GM23338 (cell line): ENCODE measurements at regions not wholly inside any gene's neighbourhood (a gene's known extent, or its start where the extent isn't known, plus 50 kb on each side); places are given as distances from the start of the nearest gene placed in this dataset.

Experiments
- ATAC-seq: fragments of 200-7000 bp; cut with Tn5 transposase; 3 replicates; pipeline ENCODE4 v1.9.1; 2020
- DNase-seq: peaks from one replicate; pipeline ENCODE4 v3.0.0-alpha.2; 2015; ENCODE audit warnings: low spot score
- H2AFZ ChIP-seq: fragments of 200-600 bp; sonication (generic); 2 replicates; pipeline ENCODE4 v1.8.0; 2016; ENCODE audit warnings: antibody characterized with exemption, mild to moderate bottlenecking, moderate library complexity
- H3F3A ChIP-seq: fragments of 200-600 bp; sonication (generic); replicated peaks from 2 replicates; pipeline ENCODE4 v1.8.0; 2017; ENCODE audit warnings: antibody characterized with exemption, mixed run types, low read depth
- H3K27ac ChIP-seq: fragments of 200-600 bp; sonication (generic); 2 replicates; pipeline ENCODE4 v1.6.1; 2016; ENCODE audit warnings: low read depth
- H3K27me3 ChIP-seq: fragments of 200-600 bp; sonication (generic); 2 replicates; pipeline ENCODE4 v1.8.0; 2016; ENCODE audit warnings: mild to moderate bottlenecking, mixed run types, moderate library complexity; ENCODE audit not compliant: insufficient read depth
- H3K36me3 ChIP-seq: fragments of 200-600 bp; sonication (generic); 2 replicates; pipeline ENCODE4 v1.8.0; 2016; ENCODE audit warnings: mild to moderate bottlenecking; ENCODE audit not compliant: insufficient read depth
- H3K4me1 ChIP-seq: fragments of 200-600 bp; sonication (generic); 2 replicates; pipeline ENCODE4 v1.8.0; 2016; ENCODE audit warnings: mild to moderate bottlenecking, moderate library complexity; ENCODE audit not compliant: insufficient read depth
- H3K4me2 ChIP-seq: fragments of 200-600 bp; sonication (generic); 2 replicates; pipeline ENCODE4 v1.7.1; 2017; ENCODE audit warnings: mixed run types
- H3K4me3 ChIP-seq: fragments of 200-600 bp; sonication (generic); 2 replicates; pipeline ENCODE4 v1.6.1; 2016; ENCODE audit warnings: mixed run types
- H3K79me2 ChIP-seq: fragments of 200-600 bp; sonication (generic); replicated peaks from 2 replicates; pipeline ENCODE4 v1.8.0; 2017; ENCODE audit warnings: mild to moderate bottlenecking; ENCODE audit not compliant: insufficient read depth
- H3K9me2 ChIP-seq: fragments of 200-600 bp; sonication (generic); 2 replicates; pipeline ENCODE4 v1.8.0; 2017; ENCODE audit not compliant: insufficient read depth
- H4K20me1 ChIP-seq: fragments of 200-600 bp; sonication (generic); replicated peaks from 2 replicates; pipeline ENCODE4 v1.8.0; 2017; ENCODE audit warnings: mild to moderate bottlenecking; ENCODE audit not compliant: insufficient read depth
- H3K27ac Mint-ChIP-seq: 2 replicates; pipeline ENCODE4 v1.8.0; 2020; ENCODE audit warnings: inconsistent platforms, mild to moderate bottlenecking, moderate library complexity, mixed read lengths
- H3K27me3 Mint-ChIP-seq: 3 replicates; pipeline ENCODE4 v1.8.0; 2022; ENCODE audit warnings: low read depth, mild to moderate bottlenecking, moderate library complexity, mixed read lengths, inconsistent platforms; ENCODE audit not compliant: insufficient read depth, poor library complexity
- H3K36me3 Mint-ChIP-seq: 3 replicates; pipeline ENCODE4 v1.8.0; 2021; ENCODE audit warnings: low read depth, mild to moderate bottlenecking, inconsistent platforms, moderate library complexity, mixed read lengths
- H3K4me1 Mint-ChIP-seq: 3 replicates; pipeline ENCODE4 v1.8.0; 2020; ENCODE audit warnings: mild to moderate bottlenecking, inconsistent platforms, mixed read lengths
- H3K4me3 Mint-ChIP-seq: 3 replicates; pipeline ENCODE4 v1.8.0; 2021; ENCODE audit warnings: moderate library complexity, mild to moderate bottlenecking, inconsistent platforms, mixed read lengths
- H3K9me3 Mint-ChIP-seq: 3 replicates; pipeline ENCODE4 v1.8.0; 2020; ENCODE audit warnings: moderate library complexity, mild to moderate bottlenecking, inconsistent platforms, mixed read lengths
- CREB1 ChIP-seq: fragments of 250-450 bp; sonication (Bioruptor Pico); IDR thresholded peaks from 2 replicates; pipeline ENCODE4 v1.5.0; 2020; ENCODE audit warnings: low read depth, mild to moderate bottlenecking, moderate library complexity
- EZH2 ChIP-seq: fragments of 200-600 bp; sonication (generic); IDR thresholded peaks from one replicate; pipeline ENCODE4 v1.8.0; 2017; ENCODE audit warnings: antibody characterized with exemption, mild to moderate bottlenecking, low read depth; ENCODE audit not compliant: unreplicated experiment
- JUNB ChIP-seq: IDR thresholded peaks from one replicate; pipeline ENCODE4 v1.6.1; 2016; ENCODE audit warnings: antibody characterized with exemption; ENCODE audit not compliant: unreplicated experiment
- NANOG ChIP-seq: IDR thresholded peaks from 2 replicates; pipeline ENCODE4 v1.6.1; 2016; ENCODE audit warnings: antibody characterized with exemption, borderline replicate concordance
- POLR2AphosphoS5 ChIP-seq: IDR thresholded peaks from 2 replicates; pipeline ENCODE4 v1.6.1; 2016; ENCODE audit warnings: antibody characterized with exemption, low read depth
- STAT1 ChIP-seq: IDR thresholded peaks from one replicate; pipeline ENCODE4 v1.6.1; 2016; ENCODE audit warnings: antibody characterized with exemption; ENCODE audit not compliant: unreplicated experiment
- ZNF114 ChIP-seq: fragments of 250-450 bp; sonication (Bioruptor Pico); IDR thresholded peaks from 2 replicates; pipeline ENCODE4 v1.5.0; 2020; ENCODE audit warnings: mild to moderate bottlenecking, moderate library complexity
- ZNF331 ChIP-seq: fragments of 250-450 bp; sonication (Bioruptor Pico); IDR thresholded peaks from 2 replicates; pipeline ENCODE4 v1.5.0; 2020; ENCODE audit warnings: low read depth, mild to moderate bottlenecking, moderate library complexity
- TF ChIP-seq, protein P1 (sequence below), 2 experiments: fragments of 200-600 bp in 1 of 2; sonication (generic) in 1 of 2; conservative IDR thresholded peaks; 2 replicates each; pipeline versions ENCODE4 v1.5.1 to v1.6.1; 2016 to 2017; ENCODE audit warnings: antibody characterized with exemption in 2 of 2, low read depth in 2 of 2, mild to moderate bottlenecking in 2 of 2, moderate library complexity in 1 of 2
- TF ChIP-seq, protein P2 (sequence below): fragments of 250-450 bp; sonication (Bioruptor Pico); IDR thresholded peaks from 2 replicates; pipeline ENCODE4 v1.5.0; 2020; ENCODE audit warnings: mild to moderate bottlenecking, moderate library complexity

DNA sequence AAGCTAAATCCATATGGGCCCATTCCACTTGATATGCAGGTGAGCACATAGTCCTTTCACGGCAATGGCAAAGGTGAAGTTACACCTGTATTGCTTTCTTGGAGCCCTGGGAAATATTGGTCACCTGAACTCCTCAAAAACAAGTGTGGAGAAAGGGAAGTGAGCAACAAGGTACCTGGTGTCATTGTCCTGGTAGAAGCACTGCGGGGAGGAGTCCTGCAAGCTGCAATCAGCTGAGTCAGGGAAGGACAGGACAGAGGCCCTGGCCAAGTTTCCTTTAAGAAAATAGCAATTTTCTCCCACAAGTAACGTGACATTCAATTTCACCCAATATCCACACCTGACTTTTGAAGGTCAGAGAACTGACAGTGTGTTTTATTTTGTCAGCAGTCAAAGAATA lies 389.1 kb downstream of the IRS2 start:
- H3K4me1 Mint-ChIP-seq, result peaks cover 5% of the 10 kb centered on the region; the same call in 1 of the 3 replicates
- Histone ChIP-seq H2AFZ (no peak overlapping the region), H3K27me3 (no peaks in the 10 kb centered on the region), H3K79me2 (no peaks in the 10 kb centered on the region), H3K4me3 (no peak overlapping the region), H3K9me2 (no peaks in the 10 kb centered on the region), H3K4me1 (peaks cover 8% of the 10 kb centered on the region), H3K4me2 (no peak overlapping the region), H3K36me3 (no peaks in the 10 kb centered on the region), H4K20me1 (no peaks in the 10 kb centered on the region), H3K27ac (no peak overlapping the region), H3F3A (no peaks in the 10 kb centered on the region)
- no peak overlapping the region for H3K4me3 Mint-ChIP-seq
- no peaks in the 10 kb centered on the region for H3K27me3 Mint-ChIP-seq
- ATAC-seq, result no peak
- H3K9me3 Mint-ChIP-seq, result no peaks in the 10 kb centered on the region; the same call in 1 of the 3 replicates
- TF ChIP-seq, protein P1, sequence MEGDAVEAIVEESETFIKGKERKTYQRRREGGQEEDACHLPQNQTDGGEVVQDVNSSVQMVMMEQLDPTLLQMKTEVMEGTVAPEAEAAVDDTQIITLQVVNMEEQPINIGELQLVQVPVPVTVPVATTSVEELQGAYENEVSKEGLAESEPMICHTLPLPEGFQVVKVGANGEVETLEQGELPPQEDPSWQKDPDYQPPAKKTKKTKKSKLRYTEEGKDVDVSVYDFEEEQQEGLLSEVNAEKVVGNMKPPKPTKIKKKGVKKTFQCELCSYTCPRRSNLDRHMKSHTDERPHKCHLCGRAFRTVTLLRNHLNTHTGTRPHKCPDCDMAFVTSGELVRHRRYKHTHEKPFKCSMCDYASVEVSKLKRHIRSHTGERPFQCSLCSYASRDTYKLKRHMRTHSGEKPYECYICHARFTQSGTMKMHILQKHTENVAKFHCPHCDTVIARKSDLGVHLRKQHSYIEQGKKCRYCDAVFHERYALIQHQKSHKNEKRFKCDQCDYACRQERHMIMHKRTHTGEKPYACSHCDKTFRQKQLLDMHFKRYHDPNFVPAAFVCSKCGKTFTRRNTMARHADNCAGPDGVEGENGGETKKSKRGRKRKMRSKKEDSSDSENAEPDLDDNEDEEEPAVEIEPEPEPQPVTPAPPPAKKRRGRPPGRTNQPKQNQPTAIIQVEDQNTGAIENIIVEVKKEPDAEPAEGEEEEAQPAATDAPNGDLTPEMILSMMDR (conservative IDR thresholded peaks at IDR 0.05; ENCODE audit: low read depth in 2 of 2), result no peak
- TF ChIP-seq STAT1 (no peak), JUNB (no peak), ZNF331 (CRISPR knock-in tag) (no peak), ZNF114 (CRISPR knock-in tag) (no peak), EZH2 (no peak)
- DNase-seq, result no peak
- peak overlapping the region; percentile 29; the same call in 1 of the 2 replicates for H3K27ac Mint-ChIP-seq
- no peaks in the 10 kb centered on the region for H3K36me3 Mint-ChIP-seq

DNA sequence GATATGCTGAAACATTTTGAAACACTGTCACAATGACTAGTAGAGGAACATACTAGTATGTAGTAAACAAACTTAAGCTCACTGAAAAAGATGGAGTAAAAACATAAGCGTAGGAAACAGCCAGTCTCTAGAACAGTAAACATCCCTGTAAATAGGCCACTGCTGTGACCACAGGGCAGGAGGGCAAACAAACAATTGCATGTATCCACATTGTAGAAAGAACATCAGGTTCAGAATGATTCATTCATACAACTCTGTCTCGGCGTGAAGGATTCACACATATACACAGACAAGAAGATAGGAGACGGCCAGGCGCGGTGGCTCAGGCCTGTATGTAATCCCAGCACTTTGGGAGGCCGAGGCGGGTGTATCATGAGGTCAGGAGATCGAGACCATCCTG lies 390.1 kb downstream of the IRS2 start:
- no peak for ATAC-seq
- TF ChIP-seq NANOG (no peak), CREB1 (CRISPR knock-in tag) (no peak), JUNB (no peak), POLR2AphosphoS5 (no peak), ZNF114 (CRISPR knock-in tag) (no peak), STAT1 (no peak), ZNF331 (CRISPR knock-in tag) (no peak), EZH2 (no peak)
- TF ChIP-seq, protein P1 (conservative IDR thresholded peaks at IDR 0.05; ENCODE audit: low read depth in 2 of 2), result no peak
- TF ChIP-seq, protein P2, sequence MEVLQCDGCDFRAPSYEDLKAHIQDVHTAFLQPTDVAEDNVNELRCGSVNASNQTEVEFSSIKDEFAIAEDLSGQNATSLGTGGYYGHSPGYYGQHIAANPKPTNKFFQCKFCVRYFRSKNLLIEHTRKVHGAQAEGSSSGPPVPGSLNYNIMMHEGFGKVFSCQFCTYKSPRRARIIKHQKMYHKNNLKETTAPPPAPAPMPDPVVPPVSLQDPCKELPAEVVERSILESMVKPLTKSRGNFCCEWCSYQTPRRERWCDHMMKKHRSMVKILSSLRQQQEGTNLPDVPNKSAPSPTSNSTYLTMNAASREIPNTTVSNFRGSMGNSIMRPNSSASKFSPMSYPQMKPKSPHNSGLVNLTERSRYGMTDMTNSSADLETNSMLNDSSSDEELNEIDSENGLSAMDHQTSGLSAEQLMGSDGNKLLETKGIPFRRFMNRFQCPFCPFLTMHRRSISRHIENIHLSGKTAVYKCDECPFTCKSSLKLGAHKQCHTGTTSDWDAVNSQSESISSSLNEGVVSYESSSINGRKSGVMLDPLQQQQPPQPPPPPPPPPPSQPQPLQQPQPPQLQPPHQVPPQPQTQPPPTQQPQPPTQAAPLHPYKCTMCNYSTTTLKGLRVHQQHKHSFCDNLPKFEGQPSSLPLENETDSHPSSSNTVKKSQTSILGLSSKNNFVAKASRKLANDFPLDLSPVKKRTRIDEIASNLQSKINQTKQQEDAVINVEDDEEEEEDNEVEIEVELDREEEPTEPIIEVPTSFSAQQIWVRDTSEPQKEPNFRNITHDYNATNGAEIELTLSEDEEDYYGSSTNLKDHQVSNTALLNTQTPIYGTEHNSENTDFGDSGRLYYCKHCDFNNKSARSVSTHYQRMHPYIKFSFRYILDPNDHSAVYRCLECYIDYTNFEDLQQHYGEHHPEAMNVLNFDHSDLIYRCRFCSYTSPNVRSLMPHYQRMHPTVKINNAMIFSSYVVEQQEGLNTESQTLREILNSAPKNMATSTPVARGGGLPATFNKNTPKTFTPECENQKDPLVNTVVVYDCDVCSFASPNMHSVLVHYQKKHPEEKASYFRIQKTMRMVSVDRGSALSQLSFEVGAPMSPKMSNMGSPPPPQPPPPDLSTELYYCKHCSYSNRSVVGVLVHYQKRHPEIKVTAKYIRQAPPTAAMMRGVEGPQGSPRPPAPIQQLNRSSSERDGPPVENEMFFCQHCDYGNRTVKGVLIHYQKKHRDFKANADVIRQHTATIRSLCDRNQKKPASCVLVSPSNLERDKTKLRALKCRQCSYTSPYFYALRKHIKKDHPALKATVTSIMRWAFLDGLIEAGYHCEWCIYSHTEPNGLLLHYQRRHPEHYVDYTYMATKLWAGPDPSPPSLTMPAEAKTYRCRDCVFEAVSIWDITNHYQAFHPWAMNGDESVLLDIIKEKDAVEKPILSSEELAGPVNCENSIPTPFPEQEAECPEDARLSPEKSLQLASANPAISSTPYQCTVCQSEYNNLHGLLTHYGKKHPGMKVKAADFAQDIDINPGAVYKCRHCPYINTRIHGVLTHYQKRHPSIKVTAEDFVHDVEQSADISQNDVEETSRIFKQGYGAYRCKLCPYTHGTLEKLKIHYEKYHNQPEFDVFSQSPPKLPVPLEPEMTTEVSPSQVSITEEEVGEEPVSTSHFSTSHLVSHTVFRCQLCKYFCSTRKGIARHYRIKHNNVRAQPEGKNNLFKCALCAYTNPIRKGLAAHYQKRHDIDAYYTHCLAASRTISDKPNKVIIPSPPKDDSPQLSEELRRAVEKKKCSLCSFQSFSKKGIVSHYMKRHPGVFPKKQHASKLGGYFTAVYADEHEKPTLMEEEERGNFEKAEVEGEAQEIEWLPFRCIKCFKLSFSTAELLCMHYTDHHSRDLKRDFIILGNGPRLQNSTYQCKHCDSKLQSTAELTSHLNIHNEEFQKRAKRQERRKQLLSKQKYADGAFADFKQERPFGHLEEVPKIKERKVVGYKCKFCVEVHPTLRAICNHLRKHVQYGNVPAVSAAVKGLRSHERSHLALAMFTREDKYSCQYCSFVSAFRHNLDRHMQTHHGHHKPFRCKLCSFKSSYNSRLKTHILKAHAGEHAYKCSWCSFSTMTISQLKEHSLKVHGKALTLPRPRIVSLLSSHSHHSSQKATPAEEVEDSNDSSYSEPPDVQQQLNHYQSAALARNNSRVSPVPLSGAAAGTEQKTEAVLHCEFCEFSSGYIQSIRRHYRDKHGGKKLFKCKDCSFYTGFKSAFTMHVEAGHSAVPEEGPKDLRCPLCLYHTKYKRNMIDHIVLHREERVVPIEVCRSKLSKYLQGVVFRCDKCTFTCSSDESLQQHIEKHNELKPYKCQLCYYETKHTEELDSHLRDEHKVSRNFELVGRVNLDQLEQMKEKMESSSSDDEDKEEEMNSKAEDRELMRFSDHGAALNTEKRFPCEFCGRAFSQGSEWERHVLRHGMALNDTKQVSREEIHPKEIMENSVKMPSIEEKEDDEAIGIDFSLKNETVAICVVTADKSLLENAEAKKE (CRISPR knock-in tag), result no peak

More for the DNA sequence above, 390.1 kb downstream of the IRS2 start:
- Histone ChIP-seq H4K20me1 (no peaks in the 10 kb centered on the region), H3K4me3 (no peak overlapping the region), H3K9me2 (no peaks in the 10 kb centered on the region), H3K27ac (no peak overlapping the region), H3K27me3 (no peaks in the 10 kb centered on the region), H3K36me3 (no peaks in the 10 kb centered on the region), H3F3A (no peaks in the 10 kb centered on the region), H3K4me2 (no peak overlapping the region), H3K4me1 (peaks cover 2% of the 10 kb centered on the region; the same call in 1 of the 2 replicates), H3K79me2 (no peaks in the 10 kb centered on the region), H2AFZ (no peak overlapping the region)
- no peak overlapping the region for H3K27ac Mint-ChIP-seq
- H3K9me3 Mint-ChIP-seq, result no peaks in the 10 kb centered on the region; the same call in 1 of the 3 replicates
- no peaks in the 10 kb centered on the region for H3K36me3 Mint-ChIP-seq
- H3K4me3 Mint-ChIP-seq, result no peak overlapping the region
- DNase-seq, result no peak
- H3K4me1 Mint-ChIP-seq, result no peaks in the 10 kb centered on the region; the same call in 2 of the 3 replicates
- H3K27me3 Mint-ChIP-seq, result no peaks in the 10 kb centered on the region
